ENCODE measurements at regions not wholly inside any gene's neighbourhood (a gene's known extent, or its start where the extent isn't known, plus 50 kb on each side); places are given as distances from the start of the nearest gene placed in this dataset.
A peak's percentile ranks its signal among the peaks of the same experiment; 100 is the strongest.

GRCh38 chr1:229098903-229099578 is 171.9 kb upstream of the RAB4A start (continued):
- TF ChIP-seq GABPB1 (CRISPR knock-in tag; IDR thresholded peaks at IDR 0.05) (peak; percentile 47; the same call in 1 of the 2 replicates), ZNF331 (CRISPR knock-in tag; IDR thresholded peaks at IDR 0.05) (peak; percentile 90), MIER2 (CRISPR knock-in tag; IDR thresholded peaks at IDR 0.05) (no peak; the same call in 1 of the 2 replicates), MTA3 (CRISPR knock-in tag; IDR thresholded peaks at IDR 0.05) (no peak), LBX2 (CRISPR knock-in tag; IDR thresholded peaks at IDR 0.05; ENCODE audit: borderline replicate concordance) (no peak), MIXL1 (CRISPR knock-in tag; IDR thresholded peaks at IDR 0.05) (peak; percentile 84; the same call in 1 of the 2 replicates), SNAPC5 (CRISPR knock-in tag; IDR thresholded peaks at IDR 0.05; ENCODE audit: borderline replicate concordance) (no peak), TP53 (CRISPR knock-in tag; conservative IDR thresholded peaks at IDR 0.05) (peak; percentile 81; the same call in 1 of the 2 replicates), CBFB (CRISPR knock-in tag; IDR thresholded peaks at IDR 0.05) (peak; percentile 92), ELF1 (CRISPR knock-in tag; IDR thresholded peaks at IDR 0.05) (peak; percentile 48; the same call in 1 of the 2 replicates), ZNF780A (CRISPR knock-in tag; IDR thresholded peaks at IDR 0.05) (no peak), ZBTB39 (CRISPR knock-in tag; IDR thresholded peaks at IDR 0.05) (peak; percentile 71; the same call in 1 of the 2 replicates), KAT2B (IDR thresholded peaks at IDR 0.05; ENCODE audit: borderline replicate concordance, low read depth, low read length) (no peak), RXRA (CRISPR knock-in tag; IDR thresholded peaks at IDR 0.05) (peak; percentile 91), CHD4 (IDR thresholded peaks at IDR 0.05; ENCODE audit: borderline replicate concordance, low read length) (peak; percentile 47; the same call in 1 of the 2 replicates), DR1 (CRISPR knock-in tag; IDR thresholded peaks at IDR 0.05) (no peak), FOXC1 (CRISPR knock-in tag; IDR thresholded peaks at IDR 0.05; ENCODE audit: borderline replicate concordance) (no peak), RNF2 (conservative IDR thresholded peaks at IDR 0.05; ENCODE audit: low read depth) (0 out of 2 replicates have a peak, but pooled peaks have one; percentile 34), CCAR2 (optimal IDR thresholded peaks at IDR 0.05; ENCODE audit: low read depth, low read length) (no peak), SNAPC4 (CRISPR knock-in tag; IDR thresholded peaks at IDR 0.05) (no peak), PAWR (CRISPR knock-in tag; IDR thresholded peaks at IDR 0.05; ENCODE audit: borderline replicate concordance) (no peak), FOXA3 (CRISPR knock-in tag; IDR thresholded peaks at IDR 0.05) (peak; percentile 90)

Measured in HepG2 (cell line).